Natural killer cell (primary cell): ENCODE measurements at regions not wholly inside any gene's neighbourhood (a gene's known extent, or its start where the extent isn't known, plus 50 kb on each side); places are given as distances from the start of the nearest gene placed in this dataset.

Experiments
- ATAC-seq, 3 donors: fragments of 150-1000 bp in 2 of 3; fragments of 200-7000 bp in 1 of 3; cut with Tn5 transposase; 1 replicate in 1 of 3; 2 replicates in 2 of 3; pipeline ENCODE4 v1.10.0; 2021; ENCODE audit warnings: mild to moderate bottlenecking in 2 of 3, moderate library complexity in 2 of 3
- DNase-seq, 2 donors: peaks; one replicate each; pipeline versions ENCODE4 v3.0.0 to v3.0.0-alpha.2; 2013 to 2021; ENCODE audit warnings: mixed read lengths in 1 of 2
- H3K27ac ChIP-seq: one replicate; pipeline ENCODE4 v1.5.1; 2013; ENCODE audit warnings: mild to moderate bottlenecking, low read length
- H3K27me3 ChIP-seq: one replicate; pipeline ENCODE4 v1.6.1; 2013; ENCODE audit warnings: low read length; ENCODE audit not compliant: control insufficient read depth, insufficient read depth
- H3K36me3 ChIP-seq: one replicate; pipeline ENCODE4 v1.6.1; 2013; ENCODE audit warnings: low read length; ENCODE audit not compliant: control insufficient read depth, insufficient read depth
- H3K4me1 ChIP-seq: one replicate; pipeline ENCODE4 v1.6.1; 2013; ENCODE audit warnings: low read length; ENCODE audit not compliant: control insufficient read depth, insufficient read depth
- H3K4me3 ChIP-seq: one replicate; pipeline ENCODE4 v1.5.1; 2013; ENCODE audit warnings: low read length
- H3K9me3 ChIP-seq: one replicate; pipeline ENCODE4 v1.6.1; 2013; ENCODE audit warnings: low read length; ENCODE audit not compliant: control insufficient read depth, insufficient read depth
- H3K27ac Mint-ChIP-seq, 2 donors: one replicate each; pipeline ENCODE4 v1.8.0; 2022; ENCODE audit warnings: mild to moderate bottlenecking in 2 of 2, mixed read lengths in 2 of 2, moderate library complexity in 1 of 2
- H3K27me3 Mint-ChIP-seq, 2 donors: one replicate each; pipeline ENCODE4 v1.8.0; 2022; ENCODE audit warnings: low read depth in 2 of 2, mixed read lengths in 2 of 2
- H3K36me3 Mint-ChIP-seq: one replicate; pipeline ENCODE4 v1.8.0; 2022; ENCODE audit warnings: mixed read lengths
- H3K4me1 Mint-ChIP-seq, 2 donors: one replicate each; pipeline ENCODE4 v1.8.0; 2022; ENCODE audit warnings: mixed read lengths in 2 of 2
- H3K4me3 Mint-ChIP-seq: one replicate; pipeline ENCODE4 v1.8.0; 2022; ENCODE audit warnings: mild to moderate bottlenecking, moderate library complexity, mixed read lengths
- H3K9me3 Mint-ChIP-seq, 2 donors: one replicate each; pipeline ENCODE4 v1.8.0; 2022; ENCODE audit warnings: mixed read lengths in 2 of 2
- WGBS: methylation state at CpG from one replicate; pipeline ENCODE4 v1.1.7; 2013; ENCODE audit warnings: missing lambda C conversion rate; ENCODE audit not compliant: insufficient coverage; 5-methylcytosine and 5-hydroxymethylcytosine counted together
- intact Hi-C: fragments of 100-400 bp; cut with micrococcal nuclease; formaldehyde crosslinking; loops from one replicate; pipeline ENCODE4 v1.14.2; 2022
- TF ChIP-seq, protein P1 (sequence below): fragments of 200-600 bp; IDR thresholded peaks from one replicate; pipeline ENCODE4 v1.8.0; 2022; ENCODE audit warnings: antibody characterized with exemption

DNA sequence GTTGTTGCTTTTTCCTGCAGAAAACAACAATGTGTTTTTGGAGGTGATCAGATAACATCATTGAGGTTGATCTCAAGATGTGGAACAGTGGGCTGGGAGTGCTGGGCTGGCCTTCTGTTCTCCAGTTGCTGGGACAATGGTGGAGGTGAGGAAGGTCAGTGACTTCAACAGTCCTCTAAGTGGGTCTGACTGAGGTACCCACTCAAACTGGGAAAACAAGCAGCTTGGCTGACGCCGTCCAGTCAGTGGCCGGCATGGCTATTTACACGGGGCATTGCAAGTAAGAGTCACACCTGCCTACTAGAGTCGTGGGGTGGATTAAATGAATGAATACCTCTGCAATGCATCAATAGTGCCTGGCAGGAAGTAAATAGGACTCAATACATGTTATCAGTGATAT is 386.7 kb upstream of the ZFHX3 start:
- no peak overlapping the region for H3K4me3 Mint-ChIP-seq
- WGBS = 99% methylated on average over 5 of the region's 5 CpGs
- TF ChIP-seq, protein P1, sequence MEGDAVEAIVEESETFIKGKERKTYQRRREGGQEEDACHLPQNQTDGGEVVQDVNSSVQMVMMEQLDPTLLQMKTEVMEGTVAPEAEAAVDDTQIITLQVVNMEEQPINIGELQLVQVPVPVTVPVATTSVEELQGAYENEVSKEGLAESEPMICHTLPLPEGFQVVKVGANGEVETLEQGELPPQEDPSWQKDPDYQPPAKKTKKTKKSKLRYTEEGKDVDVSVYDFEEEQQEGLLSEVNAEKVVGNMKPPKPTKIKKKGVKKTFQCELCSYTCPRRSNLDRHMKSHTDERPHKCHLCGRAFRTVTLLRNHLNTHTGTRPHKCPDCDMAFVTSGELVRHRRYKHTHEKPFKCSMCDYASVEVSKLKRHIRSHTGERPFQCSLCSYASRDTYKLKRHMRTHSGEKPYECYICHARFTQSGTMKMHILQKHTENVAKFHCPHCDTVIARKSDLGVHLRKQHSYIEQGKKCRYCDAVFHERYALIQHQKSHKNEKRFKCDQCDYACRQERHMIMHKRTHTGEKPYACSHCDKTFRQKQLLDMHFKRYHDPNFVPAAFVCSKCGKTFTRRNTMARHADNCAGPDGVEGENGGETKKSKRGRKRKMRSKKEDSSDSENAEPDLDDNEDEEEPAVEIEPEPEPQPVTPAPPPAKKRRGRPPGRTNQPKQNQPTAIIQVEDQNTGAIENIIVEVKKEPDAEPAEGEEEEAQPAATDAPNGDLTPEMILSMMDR = no peak
- H3K27me3 Mint-ChIP-seq = no peaks in the 10 kb centered on the region
- ATAC-seq (no peak), DNase-seq (no peak)
- no peaks in the 10 kb centered on the region for H3K4me1 Mint-ChIP-seq
- no peaks in the 10 kb centered on the region for H3K36me3 ChIP-seq
- no peaks in the 10 kb centered on the region for H3K4me1 ChIP-seq
- no peaks in the 10 kb centered on the region for H3K36me3 Mint-ChIP-seq
- no peaks in the 10 kb centered on the region for H3K9me3 ChIP-seq
- H3K4me3 ChIP-seq = no peak overlapping the region
- H3K27ac ChIP-seq = no peak overlapping the region
- H3K27ac Mint-ChIP-seq = no peak overlapping the region
- intact Hi-C loops = no loop called here
- no peaks in the 10 kb centered on the region for H3K27me3 ChIP-seq
- H3K9me3 Mint-ChIP-seq = no peaks in the 10 kb centered on the region

DNA sequence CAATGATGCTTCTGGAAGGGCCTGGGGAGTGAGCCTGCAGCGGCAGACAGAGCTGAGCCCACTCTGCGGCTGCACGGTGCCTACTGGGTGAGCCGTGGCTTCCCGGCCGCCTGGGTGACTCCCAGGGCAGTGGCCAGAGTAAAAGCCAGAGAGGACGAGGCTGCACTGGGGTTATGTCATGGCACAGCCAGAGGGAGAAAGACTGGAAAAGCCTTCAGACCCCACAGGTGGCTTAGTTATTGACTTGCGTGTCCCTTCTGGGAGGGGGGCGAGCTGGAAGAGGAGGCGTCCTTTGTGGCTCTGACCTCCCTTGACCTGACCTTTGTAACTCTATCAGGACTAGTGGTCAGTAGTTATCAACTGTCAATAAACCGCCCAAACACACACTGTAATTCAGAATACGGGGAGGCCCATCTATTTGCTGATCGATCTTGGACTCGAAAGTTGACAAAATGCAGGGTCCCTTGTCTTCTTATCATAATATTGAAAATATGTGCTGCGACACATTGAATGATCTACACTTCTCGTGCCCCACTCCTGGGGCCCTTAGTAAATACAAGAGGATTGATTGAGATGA is 385.9 kb upstream of the ZFHX3 start:
- no peaks in the 10 kb centered on the region for H3K4me1 ChIP-seq
- H3K27me3 Mint-ChIP-seq = no peaks in the 10 kb centered on the region

DNA sequence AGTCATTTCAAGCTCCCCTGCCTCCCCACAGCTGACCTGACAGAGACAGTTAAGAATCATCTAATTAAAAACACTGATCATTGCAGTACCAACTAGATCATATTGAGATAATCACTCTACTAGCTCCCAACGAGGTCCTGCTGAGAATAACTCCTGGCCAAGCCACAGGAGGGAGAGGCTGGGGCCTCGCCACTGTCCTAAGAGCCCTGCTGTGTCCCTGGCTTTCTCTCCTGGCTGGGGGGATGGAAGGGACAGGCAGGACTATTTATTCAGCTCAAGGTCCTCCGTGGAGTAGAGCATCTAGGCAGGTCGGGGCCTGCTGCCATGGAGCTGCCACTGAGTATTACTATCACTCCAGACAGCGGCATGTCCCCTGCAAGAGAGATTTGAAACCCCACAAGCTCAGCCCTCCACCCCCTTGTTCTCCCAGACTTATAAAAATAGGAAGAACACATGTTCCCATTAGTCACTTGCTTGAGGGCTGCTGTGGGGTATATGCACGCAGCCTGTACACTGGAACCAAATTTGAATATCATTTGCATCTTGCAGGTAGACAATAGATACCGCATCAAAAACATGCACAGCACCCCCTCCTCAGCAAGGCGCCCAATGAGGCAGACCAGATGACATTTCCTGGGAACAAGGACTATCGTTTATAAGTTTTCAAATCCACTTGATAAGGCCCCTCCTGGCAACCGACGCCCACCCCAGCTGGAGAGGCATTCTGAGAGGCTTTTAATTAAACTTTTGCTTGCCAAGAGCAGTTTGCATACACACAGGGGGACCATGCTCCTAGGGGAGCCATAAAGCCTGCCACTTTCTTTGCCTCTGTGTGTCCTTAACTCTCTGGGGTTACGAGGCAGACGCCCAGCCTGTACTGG is 385.2 kb upstream of the ZFHX3 start:
- no peaks in the 10 kb centered on the region for H3K9me3 Mint-ChIP-seq
- TF ChIP-seq, protein P1 = no peak
- no peak overlapping the region for H3K4me3 Mint-ChIP-seq
- no peak for DNase-seq
- WGBS = 80% methylated on average over 13 of the region's 13 CpGs
- H3K27ac Mint-ChIP-seq = no peak overlapping the region
- H3K27ac ChIP-seq = no peak overlapping the region
- no peaks in the 10 kb centered on the region for H3K27me3 ChIP-seq
- no peak overlapping the region for H3K4me3 ChIP-seq
- no peaks in the 10 kb centered on the region for H3K4me1 ChIP-seq
- H3K36me3 Mint-ChIP-seq = no peaks in the 10 kb centered on the region
- H3K27me3 Mint-ChIP-seq = no peaks in the 10 kb centered on the region
- H3K9me3 ChIP-seq = no peaks in the 10 kb centered on the region
- intact Hi-C loops = no loop called here
- no peak for ATAC-seq
- H3K4me1 Mint-ChIP-seq = no peaks in the 10 kb centered on the region
- H3K36me3 ChIP-seq = no peaks in the 10 kb centered on the region

More for the DNA sequence above, 385.9 kb upstream of the ZFHX3 start:
- no peak overlapping the region for H3K4me3 ChIP-seq
- Mint-ChIP-seq H3K27ac (no peak overlapping the region), H3K36me3 (no peaks in the 10 kb centered on the region), H3K4me1 (no peaks in the 10 kb centered on the region), H3K4me3 (no peak overlapping the region), H3K9me3 (no peaks in the 10 kb centered on the region)
- ATAC-seq (no peak), DNase-seq (no peak)
- intact Hi-C loops = no loop called here
- H3K27me3 ChIP-seq = no peaks in the 10 kb centered on the region
- WGBS = 80% methylated on average over 15 of the region's 16 CpGs
- TF ChIP-seq, protein P1 = no peak
- no peak overlapping the region for H3K27ac ChIP-seq
- no peaks in the 10 kb centered on the region for H3K9me3 ChIP-seq
- no peaks in the 10 kb centered on the region for H3K36me3 ChIP-seq
